Lower leg skin (tissue), 3 donors: ENCODE measurements at regions not wholly inside any gene's neighbourhood (a gene's known extent, or its start where the extent isn't known, plus 50 kb on each side); places are given as distances from the start of the nearest gene placed in this dataset.

Experiments
- CTCF ChIP-seq, 3 donors: fragments of 450-650 bp; IDR thresholded peaks; one replicate each; pipeline ENCODE4 v1.5.1; 2016; ENCODE audit warnings: antibody characterized with exemption in 3 of 3, mild to moderate bottlenecking in 3 of 3, moderate library complexity in 2 of 3
- POLR2A ChIP-seq, 2 donors: fragments of 450-650 bp; IDR thresholded peaks; one replicate each; pipeline ENCODE4 v1.6.1; 2016 to 2017; ENCODE audit warnings: antibody characterized with exemption in 2 of 2, mild to moderate bottlenecking in 1 of 2, moderate library complexity in 1 of 2

GRCh38 chr13:47420020-47420419, 523.2 kb upstream of the HTR2A start:
- no peak for TF ChIP-seq CTCF (IDR thresholded peaks at IDR 0.05)
- TF ChIP-seq POLR2A (IDR thresholded peaks at IDR 0.05) = no peak
